Urothelium cell line (cell line): ENCODE measurements at regions not wholly inside any gene's neighbourhood (a gene's known extent, or its start where the extent isn't known, plus 50 kb on each side); places are given as distances from the start of the nearest gene placed in this dataset.

Experiments used
- DNase-seq: peaks from one replicate; pipeline ENCODE4 v3.0.0; 2011; ENCODE audit warnings: low spot score, mixed read lengths
- FAIRE-seq: peaks from 2 replicates; lab custom pipeline; 2011; peaks lifted over from hg19 to GRCh38; lab: Jason Lieb, UNC

DNA sequence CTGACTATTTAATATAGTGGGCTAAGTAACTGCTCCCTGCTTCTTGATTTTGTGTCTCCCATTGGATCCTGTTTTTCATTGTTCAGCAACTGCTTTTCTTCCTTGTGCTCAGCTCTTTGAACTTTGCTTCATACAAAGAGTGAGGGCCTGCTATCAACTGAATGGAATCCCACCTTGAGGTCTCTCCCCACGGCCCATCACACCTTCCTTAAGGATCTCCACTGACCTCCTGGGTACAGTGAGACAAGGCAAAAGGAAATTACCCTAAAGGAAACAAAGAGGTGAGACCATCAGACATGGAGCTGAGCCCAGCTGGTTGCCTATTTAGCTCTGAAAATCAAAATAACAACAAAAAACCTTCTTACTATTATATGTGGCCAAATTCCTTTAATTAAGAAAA is 91.3 kb upstream of the RPL34 start:
- DNase-seq (no peak), FAIRE-seq (no peak)

DNA sequence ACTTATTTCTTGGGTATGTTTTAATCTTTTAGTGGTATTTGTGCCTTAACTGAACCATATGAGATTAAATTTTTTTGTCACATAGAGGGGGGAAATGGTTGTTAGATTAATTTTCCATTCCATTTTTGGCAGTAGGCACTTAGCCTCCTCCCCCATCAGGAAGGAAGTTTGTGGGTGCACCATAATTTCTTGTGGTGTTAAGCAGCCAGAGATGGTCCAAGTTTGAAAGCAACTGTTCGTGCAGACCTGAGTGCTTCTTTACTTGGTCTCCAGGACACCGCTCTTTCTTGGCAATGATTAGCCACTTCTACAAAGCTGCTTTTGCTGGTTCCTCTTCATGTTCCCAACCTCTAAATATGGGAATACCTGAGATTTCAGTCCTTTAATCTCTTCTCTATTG is 92.7 kb upstream of the RPL34 start:
- DNase-seq (no peak), FAIRE-seq (no peak)

DNA sequence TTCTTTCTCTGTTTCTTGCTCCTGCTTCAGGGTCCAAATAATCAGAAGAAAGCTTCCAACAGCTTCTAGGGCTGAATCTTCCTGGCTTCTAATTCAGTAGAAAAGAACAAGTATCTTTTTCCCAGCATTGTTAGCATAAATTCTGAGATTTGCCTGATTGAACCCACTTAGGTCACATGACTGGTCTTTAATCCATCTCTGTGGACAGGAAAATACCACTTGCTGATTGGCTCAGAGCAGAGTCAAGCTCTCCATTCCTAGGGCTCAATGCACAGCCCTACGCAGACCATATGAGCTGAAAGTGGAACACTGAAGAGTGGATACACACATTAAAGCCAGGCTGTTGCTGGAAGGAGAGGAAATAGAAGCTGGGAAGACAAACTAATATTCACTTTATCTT is 99.6 kb upstream of the RPL34 start:
- no peak for DNase-seq
- no peak for FAIRE-seq

DNA sequence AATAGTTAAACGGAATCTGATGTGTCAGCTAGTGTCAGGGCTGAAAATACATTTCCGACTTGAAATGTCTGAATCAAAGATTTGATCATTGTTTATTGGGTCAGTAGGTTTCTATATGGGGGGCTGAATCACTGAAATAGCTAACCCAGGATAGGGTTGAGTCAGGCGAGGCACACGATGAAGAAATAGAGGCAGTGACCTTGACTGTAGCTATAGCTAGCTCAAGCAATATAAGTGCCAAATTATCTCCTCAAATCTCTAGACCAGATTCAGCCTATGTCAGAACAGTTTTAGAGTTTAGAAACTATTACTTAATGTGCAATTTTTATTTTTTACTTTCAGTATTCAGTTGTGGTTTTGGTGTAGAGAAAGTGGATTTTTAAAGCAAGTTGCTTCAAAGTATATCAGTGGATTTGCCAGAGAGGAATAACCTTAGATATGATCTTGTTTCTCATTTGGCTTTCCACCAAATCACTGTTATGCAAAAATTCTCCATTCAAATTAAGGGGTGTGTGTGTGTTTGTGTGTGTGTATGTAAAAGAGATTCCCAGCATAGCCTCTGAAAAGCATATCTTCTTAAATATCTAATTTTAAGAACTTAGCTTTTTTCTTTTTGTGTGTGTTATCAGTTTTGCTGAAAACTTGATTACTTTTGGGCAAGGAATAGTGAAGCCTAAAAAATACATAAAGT is 100.3 kb upstream of the RPL34 start:
- FAIRE-seq (no peak), DNase-seq (no peak)

DNA sequence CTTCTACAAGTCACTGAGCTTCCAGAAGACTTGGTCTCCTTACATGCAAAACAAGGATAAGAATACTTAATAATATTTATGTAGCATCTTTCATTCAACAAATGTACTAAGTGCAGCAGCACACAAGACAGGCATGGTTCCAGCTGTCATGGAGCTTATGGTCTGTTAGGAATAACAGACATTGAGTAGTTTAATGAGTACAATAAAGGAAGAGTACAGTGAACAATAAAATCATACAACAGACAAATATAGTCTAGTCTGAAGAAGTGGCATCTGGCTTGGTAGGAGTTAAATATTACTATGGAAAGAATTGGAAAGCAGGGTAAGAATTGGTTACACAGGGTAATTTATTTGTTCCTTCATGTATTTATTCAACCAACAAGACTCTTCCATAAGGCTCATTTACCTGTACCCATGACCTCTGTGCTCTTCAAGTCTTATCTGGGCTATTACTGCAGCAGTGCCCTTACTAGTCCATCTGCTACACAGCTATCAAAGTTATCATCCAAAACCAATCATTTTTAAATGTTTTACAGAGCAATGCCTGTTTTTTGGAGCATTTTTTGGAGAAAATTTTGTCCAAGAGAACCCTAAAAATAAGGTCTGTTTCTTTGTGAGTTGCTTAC is 101.1 kb upstream of the RPL34 start:
- FAIRE-seq, result no peak

DNA sequence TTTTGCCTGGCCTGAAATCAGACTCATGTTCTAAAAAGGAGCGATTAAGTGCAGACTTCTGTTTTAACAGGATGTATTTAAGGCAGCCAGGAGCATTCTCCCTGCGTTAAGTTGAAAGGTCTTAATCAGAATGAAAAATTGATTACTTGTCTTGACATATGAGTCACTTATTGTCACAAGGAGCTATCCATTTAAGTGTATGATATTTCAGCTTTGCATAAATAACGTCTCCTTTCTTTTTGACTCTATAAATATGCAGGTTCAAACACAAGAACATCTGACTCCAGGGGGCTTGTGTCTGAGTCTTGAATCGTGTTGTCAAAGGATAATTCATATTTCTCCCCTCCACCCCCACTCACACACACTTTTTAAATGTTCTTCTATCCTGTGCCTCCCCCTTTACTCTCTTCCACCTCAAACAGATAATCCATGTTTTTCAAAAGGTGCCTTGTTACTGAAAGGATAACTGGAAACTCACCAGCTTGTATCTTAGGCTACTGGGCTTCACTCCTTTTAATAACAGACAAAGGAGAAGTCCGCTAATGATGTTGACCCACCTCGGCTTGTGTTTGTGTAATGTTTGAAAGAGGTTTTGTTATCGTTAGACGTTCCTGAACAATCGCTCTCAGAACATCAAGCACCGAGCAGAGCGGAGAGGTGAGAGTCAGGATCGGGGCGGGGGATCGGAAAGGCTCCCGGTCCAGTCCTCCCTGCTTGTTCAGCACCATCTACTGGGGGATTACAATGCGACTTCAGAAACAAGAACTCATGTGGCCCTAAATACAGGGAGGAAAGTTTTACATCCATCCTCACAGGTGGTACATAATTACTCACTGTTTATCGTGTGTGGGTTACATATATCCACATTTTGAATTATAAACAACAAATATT is 107.5 kb upstream of the RPL34 start:
- peak; percentile 68 for DNase-seq
- peak; percentile 81 for FAIRE-seq

More for the DNA sequence above, 101.1 kb upstream of the RPL34 start:
- DNase-seq, result no peak

DNA sequence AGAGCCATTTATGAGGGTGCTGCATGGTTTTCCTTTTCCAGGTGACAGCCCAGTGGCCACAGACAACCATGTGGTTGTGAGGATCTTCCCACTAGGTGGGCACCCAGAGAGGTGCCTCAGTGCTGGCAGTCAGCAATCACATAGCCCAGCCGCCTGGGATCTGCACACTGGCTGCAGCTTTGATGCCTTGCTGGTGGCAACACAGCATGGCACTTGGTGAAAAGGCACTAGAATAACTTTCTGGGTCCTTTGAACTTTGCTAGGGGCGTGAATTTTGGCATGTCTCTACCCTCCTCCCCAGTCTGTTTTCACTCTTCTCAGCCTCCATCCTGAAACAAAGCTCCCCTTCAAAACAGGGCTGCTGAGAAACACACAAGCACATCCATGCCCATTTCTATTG is 108.8 kb upstream of the RPL34 start:
- DNase-seq, result no peak
- FAIRE-seq, result no peak

DNA sequence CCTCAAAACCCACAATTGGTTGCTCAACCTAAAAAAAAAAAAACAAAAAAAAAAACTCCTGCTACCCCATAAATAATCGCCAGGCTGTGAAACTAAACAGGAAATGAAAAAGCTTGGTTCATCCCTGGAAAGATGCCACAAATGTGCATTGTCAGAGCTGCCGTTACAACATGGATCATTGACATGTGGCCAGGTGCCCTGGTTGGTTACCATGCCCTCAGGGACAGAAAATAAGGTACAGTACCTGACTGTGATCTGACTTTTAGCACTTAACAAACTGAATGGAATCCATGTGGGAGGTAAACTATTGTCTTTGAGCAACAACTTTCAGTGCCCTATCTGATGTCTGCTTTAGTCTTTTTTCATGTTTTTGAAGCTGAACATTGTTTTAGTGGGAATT is 118.0 kb upstream of the RPL34 start:
- FAIRE-seq (no peak), DNase-seq (no peak)

DNA sequence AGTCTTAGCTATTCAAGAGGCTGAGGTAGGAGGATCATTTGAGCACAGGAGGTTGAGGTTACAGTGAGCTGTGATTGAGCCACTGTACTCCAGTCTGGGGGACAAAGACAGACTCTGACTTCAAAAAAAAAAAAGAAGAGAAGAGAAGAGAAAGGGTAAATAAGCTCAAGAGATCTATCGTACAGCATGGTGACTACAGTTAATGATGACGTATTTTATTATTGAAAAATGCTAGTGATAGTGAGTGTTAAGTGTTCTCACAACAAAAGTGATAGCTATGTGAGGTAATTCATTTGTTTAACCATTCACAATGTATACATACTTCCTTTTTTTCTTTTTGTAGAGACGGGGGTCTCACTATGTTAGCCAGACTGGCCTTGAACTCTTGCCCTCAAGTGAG is 121.5 kb upstream of the RPL34 start:
- FAIRE-seq, result no peak
- no peak for DNase-seq

DNA sequence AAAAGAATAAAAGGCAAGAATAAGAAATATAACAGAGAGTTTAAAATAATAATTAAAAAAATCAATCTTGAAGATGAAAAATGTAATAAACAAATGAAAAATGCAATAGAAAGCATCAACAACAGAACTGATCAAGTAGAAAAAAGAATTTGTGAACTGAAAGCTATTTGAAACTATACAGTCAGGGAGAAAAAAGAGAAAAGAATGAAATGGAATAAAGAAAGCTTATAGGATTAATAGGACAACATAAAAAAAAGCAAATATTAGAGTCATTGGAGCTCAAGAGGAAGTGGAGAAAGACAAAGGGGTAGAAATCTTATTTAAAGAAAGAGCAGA is 126.8 kb upstream of the RPL34 start:
- DNase-seq (no peak), FAIRE-seq (no peak)

DNA sequence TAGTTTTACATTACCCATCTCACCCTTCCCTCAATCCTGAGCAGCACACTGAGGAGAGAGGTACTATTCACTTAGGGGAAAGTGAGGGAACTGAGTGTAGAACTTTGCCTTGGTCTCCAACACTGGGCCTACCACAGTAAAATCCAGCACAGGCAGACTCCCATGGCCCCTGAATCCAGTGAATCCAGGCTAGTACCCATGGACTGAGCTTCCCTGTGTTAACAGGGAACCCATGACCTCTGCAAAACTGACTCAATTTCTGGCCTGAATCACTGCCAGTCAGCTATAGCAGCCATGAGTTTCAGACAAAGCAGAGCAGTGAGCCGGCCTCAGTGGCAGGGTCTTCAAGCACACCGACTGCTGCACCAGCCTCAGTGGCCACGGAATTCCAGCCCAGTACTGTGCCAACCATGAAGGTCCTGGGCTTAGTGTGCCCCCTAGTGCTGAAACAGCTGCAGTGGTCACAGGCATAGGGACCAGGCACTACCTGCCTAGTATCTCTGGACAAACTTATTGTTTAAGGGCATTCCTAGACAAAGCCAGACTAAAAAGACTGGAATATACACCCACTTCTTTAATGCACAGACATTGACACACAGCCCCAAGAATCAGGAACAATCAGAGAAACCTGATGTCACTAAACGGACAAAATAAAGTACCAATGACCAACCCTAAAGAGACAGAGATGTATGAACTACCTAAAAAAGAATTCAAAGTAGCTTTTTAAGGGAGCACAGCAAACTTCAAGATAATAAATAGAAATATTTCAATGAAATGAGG is 127.4 kb upstream of the RPL34 start:
- no peak for FAIRE-seq
- no peak for DNase-seq

DNA sequence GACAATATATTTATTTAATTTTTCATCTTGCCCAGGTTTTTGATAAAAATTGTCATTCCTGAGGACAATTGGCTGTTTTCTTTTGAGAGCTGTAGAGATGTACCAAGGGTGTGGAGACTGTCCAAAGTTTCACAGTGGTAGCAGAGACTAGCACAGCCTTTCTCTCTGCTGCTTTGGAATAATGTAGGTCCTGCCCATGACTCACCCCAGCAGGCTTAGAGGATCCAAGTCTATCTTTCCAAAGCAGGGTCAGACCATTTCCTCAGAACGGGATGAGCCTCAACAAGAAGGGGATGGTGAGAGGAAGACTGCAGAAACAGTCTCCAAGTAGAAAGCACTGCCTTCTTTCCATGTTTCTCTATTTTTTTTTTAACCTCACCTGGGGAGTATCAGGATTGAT is 131.5 kb upstream of the RPL34 start:
- no peak for DNase-seq
- FAIRE-seq, result no peak

DNA sequence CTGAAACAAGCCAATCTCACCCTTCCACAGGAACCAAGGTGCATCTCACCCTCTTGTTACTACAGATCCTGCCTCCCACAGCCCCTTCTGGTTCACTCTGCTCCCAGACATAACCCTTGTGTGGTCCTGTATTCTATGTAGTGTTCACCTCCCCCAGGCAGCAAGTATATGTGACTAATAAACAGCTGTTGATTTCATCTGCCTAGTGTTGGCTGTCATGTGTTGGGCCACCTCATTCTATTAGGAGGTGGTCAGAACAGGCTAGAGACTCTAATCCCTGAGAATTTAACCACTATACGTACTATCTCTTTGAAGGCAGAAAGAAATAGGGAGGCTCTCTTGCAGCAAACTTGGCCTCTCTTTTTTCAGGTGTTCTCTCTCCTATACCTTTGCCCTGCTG is 134.3 kb upstream of the RPL34 start:
- no peak for FAIRE-seq
- no peak for DNase-seq

DNA sequence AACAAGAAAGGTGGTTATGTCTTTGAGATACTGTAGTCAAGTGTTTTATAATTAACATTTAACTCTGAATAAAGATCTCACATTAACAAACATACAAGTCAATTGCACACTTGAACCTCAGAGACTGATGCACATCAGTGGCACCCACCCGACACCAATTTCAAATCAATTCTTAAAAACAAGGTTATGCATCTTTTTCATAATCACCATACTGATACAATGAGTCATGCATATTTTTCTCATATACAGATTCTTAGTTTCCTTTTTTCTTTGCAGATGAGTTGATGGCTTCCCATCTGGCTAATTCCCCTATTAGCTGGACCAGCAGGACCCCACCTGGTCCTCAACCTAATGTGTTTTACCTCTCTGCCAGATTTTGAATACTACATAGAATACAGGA is 136.2 kb upstream of the RPL34 start:
- FAIRE-seq (no peak), DNase-seq (no peak)

DNA sequence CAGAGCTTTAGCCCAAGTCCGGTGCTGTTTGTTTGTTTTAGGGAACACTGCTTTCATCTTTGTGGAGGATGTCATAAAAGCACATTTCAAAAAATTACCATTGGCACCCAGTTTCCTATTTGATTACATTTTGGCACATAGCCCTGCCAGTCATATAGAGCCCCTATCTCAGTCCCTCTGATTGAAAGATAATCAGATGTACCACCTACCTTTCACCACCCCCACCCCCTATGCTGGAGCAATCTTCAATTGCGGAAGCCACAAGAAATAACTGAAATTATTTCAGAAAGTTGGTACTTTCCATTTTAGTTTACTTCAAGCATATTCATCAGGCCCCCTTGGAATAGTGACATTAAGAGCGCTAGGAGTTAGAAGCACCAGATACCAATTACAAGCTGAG is 136.7 kb upstream of the RPL34 start:
- FAIRE-seq (no peak), DNase-seq (no peak)

DNA sequence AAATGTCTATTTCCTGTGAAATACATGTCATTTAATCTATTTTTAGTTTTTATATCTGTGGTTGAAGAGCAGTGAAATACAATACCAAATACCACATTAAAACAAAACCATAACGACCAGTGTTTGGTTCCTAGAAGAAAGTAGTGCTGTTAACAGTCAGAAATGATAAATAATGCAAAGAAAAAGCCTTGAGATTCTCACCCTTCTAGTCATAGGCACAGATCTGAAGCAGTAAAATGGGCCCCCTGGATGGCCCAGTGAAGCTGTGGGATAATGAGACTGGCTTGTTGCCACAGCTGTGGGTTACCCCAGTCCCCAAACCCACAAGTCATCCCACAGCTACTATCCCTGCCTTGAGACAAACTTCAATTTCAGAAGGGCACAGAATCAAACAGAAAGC is 137.3 kb upstream of the RPL34 start:
- FAIRE-seq (no peak), DNase-seq (no peak)

DNA sequence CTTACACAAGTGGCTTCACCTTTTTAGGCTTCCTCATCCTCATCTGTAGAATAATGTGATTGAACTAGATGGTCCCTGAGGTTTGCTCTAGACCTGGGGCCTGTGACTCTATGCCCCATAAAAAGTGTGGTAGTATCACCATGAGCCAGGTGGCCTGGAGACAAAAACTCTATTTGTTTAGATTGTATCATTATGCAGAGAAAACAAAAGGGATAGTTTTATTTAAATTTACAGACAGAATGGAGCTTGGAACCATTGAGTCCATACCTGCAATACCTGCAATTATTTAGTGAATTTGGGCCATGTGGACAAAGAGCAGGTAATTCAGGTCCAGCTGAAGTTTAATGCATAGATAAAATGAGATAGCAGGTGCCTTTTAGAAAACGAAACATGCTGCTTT is 139.5 kb upstream of the RPL34 start:
- FAIRE-seq (no peak), DNase-seq (no peak)

DNA sequence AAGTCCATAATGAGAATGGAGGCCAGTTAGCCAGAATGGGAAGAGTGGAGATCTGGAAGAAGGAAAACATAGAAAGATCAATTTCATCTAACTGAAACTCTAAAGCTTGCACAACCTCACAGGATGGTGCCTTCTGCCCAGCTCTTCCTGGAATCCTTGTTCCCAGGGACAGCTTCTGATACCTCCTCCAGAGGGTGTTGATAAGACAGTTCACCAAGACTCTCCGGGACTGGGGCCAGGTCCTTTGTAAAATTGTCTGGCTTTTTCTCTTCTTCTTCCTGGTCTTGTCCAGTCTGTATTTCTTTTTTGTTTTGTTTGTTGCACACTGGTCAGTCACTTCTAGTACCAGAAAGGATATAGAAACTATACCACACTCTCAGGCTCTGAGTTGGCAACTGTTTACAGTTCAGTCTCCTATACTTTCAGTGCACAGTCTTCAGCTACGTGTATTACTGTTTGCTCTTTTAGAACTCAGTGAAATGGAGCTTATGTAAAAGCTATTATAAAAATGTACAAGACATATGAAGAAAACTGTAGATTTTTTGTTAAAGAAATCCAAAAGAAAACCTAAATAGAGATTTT is 142.8 kb upstream of the RPL34 start:
- DNase-seq, result no peak
- FAIRE-seq, result no peak

DNA sequence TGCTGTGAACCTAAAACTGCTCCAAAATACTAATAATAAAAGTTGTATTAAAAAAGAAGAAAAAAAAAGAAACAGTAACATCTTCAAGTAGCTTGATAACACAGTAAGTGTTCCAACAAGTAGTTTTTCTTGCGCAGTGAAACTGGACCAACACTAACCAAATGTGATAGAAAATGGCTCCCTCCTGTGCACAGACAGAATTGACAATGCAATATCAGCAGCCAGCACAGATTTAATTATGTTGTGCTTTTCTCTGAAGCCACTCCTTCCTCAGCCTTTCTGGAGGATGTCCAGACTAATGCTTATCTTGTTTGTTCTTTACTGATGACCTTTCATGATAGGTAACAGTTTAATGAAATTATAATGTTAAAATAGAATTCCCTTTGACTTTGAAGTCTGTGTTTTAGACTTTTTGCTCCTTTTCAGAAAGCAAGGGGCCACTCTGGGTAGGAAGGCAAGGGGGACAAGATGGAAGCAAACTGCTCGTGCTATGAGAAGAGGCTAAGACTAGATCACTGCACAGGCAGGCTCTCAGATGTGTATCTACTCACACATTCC is 147.1 kb upstream of the RPL34 start:
- no peak for FAIRE-seq
- DNase-seq, result no peak
